Non-pigmented ciliary epithelial cell (primary cell): ENCODE measurements at regions not wholly inside any gene's neighbourhood (a gene's known extent, or its start where the extent isn't known, plus 50 kb on each side); places are given as distances from the start of the nearest gene placed in this dataset.
"Not testable (repeated sequence)": the region's sequence is repeated elsewhere in the genome, so short reads cannot be mapped to it uniquely, and the experiment has no call there.

Source experiments
- DNase-seq: peaks from one replicate; pipeline ENCODE4 v3.0.0-alpha.2; 2010; ENCODE audit warnings: low read depth

DNA sequence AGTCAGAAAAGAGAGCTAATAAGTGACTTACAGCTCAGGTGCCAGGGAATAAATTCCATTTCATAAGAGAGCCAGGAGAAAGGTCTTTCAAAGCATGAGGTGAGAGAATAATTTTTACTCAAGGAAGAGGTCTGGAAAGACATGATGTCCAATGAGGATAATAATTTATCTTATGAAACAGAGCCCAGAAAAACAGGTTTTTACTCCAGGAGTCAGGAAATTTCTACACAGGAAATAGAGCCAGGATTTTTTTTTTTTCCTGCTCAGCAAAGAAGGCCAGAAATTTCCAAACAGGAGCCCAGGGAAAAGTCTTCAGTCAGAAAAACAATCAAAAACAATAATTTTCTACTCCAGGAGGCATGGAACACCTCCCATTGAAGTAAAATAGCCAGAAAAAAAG, 1185.7 kb upstream of the TSPY4 start:
- DNase-seq: no peak

GRCh38 chrY:8128578-8128977, 1208.7 kb upstream of the TSPY4 start:
- no peak for DNase-seq

- DNase-seq: no peak
Measured at GRCh38 chrY:8125907-8126571, 1211.2 kb upstream of the TSPY4 start.

DNA sequence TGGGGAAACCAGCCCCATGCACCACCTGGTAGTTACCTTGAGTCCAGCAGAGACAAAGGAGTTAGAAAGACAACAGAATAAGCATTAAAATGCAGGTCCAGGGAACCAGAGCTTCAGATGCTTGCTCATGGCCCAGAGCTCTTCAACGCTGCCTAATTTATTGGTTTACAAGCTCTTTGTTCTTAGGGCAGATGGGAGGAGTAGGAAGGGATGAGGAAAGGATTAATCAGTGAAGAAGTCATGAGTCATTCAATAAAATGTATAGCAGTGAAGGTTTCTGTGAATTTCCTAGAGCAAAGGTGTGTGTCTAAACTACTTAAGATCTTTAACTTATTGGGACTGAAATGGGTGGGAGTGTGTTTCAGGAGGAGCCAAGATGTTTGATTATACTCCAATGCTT, 1210.3 kb upstream of the AMELY start:
- no peak for DNase-seq

DNA sequence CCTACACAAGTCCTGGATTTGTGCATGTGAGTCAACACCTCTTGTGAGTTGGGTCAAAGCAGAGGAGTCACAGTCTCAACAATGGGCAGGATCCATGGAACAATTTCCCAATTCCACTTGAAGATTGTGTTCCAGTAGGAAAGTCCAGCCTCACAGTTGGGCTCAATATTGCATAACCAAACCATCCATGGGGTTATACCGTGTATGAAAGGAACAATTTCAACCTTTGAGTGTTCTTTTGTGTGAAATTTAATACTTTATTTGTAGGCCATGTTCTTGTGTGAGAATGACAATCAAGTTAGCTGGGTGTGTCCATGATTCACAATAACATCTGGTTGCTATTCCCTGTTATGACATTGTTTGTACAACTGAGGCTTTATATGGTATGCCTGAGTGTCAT, 1182.9 kb upstream of the AMELY start:
- DNase-seq: no peak

GRCh38 chrY:8092926-8093325, 1181.4 kb upstream of the AMELY start:
- DNase-seq: no peak

GRCh38 chrY:8085925-8086324, 1174.4 kb upstream of the AMELY start:
- DNase-seq: no peak

GRCh38 chrY:8084192-8084591, 1172.6 kb upstream of the AMELY start:
- DNase-seq: no peak

- no peak for DNase-seq
Measured at GRCh38 chrY:8081151-8081550, 1169.6 kb upstream of the AMELY start.

- DNase-seq: no peak
Measured at GRCh38 chrY:8065220-8065619, 1153.7 kb upstream of the AMELY start.

GRCh38 chrY:8064500-8064899, 1152.9 kb upstream of the AMELY start:
- DNase-seq: no peak

DNA sequence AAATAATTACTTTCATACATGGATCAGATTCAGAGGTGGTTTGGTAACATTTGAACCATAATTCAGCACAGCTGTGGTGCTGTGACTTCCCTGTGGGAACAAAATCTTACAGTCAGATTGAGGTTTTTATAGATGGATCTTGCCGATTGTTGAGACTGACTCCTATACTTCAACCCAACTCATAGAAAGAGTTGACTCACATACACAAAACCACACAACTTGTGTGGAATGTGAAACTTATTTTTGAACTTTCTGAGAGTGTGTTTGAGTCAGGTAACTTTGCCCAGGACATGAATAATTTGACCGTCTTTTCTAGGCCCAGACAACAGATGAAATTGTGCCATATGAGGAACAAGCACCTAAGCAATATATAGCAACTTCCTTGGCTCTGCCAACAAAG, 1152.4 kb upstream of the AMELY start:
- no peak for DNase-seq

DNA sequence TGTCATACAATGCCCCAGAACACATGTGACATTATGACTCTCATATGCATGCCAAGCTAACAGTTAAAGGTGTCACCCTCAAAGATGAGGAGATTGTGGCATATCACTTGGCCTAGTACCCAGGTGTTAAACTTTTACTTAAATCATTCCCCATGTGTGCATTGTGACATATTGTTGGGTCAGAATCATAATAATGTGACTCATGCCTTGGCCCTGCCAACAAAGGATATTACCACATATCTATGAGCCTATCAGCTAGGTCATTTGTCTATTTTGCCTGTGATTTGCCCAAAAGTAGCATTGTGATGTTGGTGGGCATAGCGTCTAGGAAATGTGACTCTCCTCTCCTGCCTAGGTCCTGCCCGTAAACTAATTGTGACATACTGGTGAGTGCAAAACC, 1147.1 kb upstream of the AMELY start:
- DNase-seq: no peak

- no peak for DNase-seq
Measured at GRCh38 chrY:8051340-8051739, 1139.8 kb upstream of the AMELY start.

- DNase-seq: no peak
Measured at GRCh38 chrY:8041238-8041637, 1129.7 kb upstream of the AMELY start.

- no peak for DNase-seq
Measured at GRCh38 chrY:8036563-8036962, 1125.0 kb upstream of the AMELY start.

DNA sequence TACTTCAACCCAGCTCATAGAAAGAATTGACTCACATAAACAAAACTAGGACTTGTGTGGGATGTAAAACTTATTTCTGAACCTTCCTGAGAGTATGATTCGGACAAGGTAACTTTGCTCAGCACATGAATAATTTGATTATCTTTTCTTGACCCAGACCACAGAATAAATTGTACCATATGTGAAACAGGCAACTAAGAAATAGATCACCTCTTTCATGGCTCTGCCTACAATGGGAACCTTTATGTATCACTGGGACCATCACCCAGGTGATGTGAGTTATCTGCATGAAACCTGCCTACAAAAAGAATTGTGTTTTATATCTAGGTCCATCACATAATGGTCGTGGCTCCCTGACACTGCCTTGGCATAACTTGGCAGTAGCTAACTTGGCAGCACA, 1124.1 kb upstream of the AMELY start:
- no peak for DNase-seq

DNA sequence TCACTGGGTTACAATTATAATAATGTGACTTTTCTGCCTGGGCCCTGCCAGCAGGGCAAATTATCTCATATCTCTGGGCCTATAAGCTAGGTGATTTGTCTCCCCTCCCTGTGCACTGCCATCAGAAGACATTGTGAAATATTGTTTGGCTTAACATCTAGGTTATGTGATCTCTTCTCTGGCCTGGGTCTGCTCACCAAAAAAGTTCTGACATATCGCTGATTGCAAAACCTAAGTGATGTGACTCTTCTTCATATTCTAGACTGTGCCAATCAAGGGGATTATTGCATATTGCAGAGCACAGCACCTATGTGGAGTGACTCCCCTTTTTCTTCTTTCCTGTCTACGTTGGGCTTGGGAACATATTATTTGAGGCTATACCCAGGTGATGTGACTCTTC, 1123.1 kb upstream of the AMELY start:
- DNase-seq: no peak

DNA sequence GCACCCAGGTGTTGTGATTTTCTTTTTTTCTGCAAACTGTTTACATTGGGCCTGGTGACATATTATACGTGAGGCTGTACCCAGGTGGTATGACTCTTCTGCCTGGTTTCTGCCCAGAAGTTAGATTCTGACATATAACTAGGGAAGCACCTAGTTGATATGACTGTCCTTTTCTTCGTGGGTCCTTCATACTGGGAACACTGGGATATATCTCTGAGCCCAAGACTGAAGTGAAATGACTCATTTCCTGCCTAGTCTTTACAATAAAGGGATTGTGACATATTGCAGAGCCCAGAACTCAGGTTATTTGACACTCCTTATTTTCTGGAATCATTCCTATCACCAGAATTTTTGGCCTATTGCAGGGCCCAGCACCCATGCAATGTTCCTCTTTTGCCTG, 1121.6 kb upstream of the AMELY start:
- DNase-seq: no peak

- no peak for DNase-seq
Measured at GRCh38 chrY:8020540-8020939, 1109.0 kb upstream of the AMELY start.

GRCh38 chrY:8011515-8011914, 1100.0 kb upstream of the AMELY start:
- DNase-seq: no peak

DNA sequence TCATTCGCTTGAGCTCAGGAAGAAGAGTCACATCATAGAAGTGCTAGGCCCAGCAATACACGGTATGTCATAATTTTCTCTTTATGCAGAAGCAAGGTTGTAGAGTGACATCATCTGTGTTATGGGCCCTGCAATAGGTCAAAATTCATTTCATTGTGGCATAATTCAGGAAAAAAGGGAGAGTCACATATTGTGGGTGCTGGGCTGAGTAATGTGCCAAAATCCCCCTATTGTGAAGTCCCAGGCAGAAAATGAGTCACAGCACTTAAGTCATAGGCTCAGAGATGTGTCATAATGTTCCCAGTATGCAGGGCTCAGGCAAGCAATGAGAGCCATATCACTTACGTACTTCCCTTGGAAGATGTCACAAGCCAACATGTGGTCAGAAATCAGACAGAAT, 1092.6 kb upstream of the AMELY start:
- peak; percentile 1 for DNase-seq

DNA sequence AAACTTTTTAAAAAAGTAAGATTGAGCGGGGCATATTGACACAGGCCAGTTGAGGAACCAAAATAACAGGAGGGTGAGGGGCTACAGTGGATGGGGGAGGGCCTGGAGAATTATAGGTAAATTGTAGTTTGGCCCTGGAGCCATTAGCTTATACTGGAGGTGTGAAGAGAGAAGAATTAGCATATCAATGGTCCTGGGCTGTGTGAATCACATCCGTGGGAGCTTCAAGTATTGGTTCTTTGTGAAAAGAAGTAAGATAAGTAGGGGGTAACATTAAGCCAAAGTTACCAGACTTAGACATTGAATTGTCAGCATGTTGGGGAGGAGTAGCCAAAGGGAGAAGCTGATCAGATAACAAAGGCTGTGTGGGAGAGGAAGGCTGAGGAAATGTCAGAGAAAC, 1085.2 kb upstream of the AMELY start:
- DNase-seq: no peak

DNA sequence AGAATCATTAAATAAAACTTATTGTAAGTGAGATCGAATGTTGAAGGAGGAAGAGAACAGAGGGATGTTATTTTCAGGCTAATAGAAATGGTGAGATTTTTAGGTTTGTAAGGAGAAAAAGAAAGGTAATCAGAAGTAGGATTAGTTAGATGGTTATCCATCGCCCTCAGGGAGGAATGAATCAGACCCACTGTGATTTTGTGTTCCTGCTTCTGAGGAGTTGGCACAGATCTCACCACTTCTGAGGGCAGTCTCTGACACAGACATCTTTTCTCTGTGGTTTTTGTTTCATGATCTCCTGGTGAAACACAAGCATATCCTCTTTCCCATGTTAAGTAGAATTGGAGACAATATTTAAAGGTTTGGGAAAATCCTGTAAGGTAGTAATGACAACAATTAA, 1083.2 kb upstream of the AMELY start:
- not testable (repeated sequence) for DNase-seq

DNA sequence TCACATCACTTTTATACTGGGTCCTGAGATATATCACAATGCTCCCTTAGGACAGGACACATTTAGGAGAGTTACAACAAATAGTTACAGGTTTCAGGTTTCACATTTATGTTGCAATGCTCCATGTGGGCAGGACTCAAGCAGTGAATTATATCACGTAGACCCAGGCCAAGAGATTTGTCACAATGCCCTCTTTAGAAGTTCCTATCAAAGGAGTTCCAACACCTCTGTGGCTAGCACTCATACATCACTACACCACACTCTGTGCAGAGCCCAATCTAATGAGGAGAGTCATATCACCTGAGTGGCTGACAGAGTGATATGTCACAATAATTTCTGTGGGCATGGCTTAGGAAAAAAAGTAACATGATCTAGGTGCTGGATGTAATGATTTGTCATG, 1068.2 kb upstream of the AMELY start:
- DNase-seq: no peak
